ENCODE measurements at regions not wholly inside any gene's neighbourhood (a gene's known extent, or its start where the extent isn't known, plus 50 kb on each side); places are given as distances from the start of the nearest gene placed in this dataset.

DNA sequence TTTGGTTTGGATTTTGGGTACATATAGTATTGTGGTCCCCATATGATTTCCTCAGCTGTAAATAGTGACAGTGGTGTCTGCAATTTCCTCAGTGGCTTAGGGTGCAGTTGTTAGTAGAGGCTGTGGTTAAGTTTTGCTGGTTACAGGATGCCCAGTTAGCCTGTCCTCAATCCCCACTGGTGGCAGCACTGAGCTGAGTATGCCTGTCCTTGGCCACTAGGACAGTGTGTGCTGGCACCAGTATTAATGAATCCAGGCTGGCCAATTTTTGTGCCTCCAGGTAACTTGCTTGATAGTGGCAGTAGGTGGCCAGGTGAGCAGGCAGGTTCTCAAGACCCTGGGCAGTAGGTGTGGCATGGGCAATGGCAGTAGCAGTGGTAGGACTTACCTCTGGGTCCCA is 973.1 kb downstream of the TMEM182 start:
- DNase-seq, result no peak

- no peak for DNase-seq
Measured at GRCh38 chr2:103738108-103738507, 976.3 kb downstream of the TMEM182 start.

- DNase-seq, result no peak
Measured at GRCh38 chr2:103738606-103739005, 976.8 kb downstream of the TMEM182 start.

GRCh38 chr2:103739186-103739585 is 977.4 kb downstream of the TMEM182 start:
- DNase-seq, result no peak

DNA sequence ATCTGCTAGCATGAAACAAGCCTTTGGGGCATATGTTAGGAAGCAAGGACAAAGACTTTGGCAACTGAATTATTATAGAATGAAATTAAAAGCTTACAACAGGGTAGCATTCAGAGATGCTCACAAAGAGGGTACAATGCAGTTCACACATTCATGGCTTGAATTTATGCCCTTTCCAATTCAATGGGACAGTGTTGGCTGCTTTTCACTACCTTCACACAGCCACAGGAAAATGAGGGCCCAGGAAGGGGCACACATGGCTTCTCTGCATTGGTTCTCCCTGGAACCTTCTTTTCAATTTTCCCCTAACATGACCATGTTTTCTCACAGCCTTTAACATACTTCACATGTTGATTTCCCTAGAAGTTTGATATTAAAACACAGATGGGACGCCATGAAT is 978.1 kb downstream of the TMEM182 start:
- no peak for DNase-seq

DNA sequence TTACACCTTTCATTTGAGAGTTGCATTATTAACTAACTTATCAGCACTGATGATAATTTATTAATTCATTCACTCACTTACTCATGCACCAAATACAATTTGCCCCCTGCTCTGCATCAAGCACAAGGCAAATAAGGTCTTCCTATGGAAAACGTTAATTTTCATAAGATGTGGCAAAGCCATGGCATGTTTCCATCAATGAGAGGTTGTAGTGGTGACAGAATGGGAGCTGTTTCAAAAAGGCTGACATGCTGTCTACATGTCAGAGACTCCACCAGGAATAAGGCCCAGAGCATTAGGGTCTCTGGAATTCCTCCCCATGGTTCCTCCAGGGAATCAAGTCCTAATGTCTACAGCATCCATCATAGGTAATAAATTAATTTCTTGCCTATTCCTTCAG is 978.8 kb downstream of the TMEM182 start:
- DNase-seq, result no peak

DNA sequence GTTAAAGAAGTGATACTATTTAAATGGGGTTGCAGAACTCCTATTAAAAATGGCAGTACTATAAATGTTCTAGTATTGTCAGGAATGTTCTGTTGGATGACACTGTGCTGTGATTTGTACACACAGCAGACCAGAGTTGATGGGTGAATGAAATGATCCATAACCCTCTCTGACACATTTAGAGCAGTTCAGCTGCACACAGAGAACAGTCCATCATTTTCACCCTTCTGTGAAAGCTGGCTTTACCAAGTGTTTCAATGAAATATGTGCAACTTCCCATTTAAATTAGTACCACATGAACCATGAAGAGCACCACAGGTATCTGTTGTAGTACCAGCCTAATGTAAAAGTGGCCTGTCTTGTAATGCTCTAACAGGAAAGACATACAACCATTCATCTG is 981.4 kb downstream of the TMEM182 start:
- no peak for DNase-seq

DNA sequence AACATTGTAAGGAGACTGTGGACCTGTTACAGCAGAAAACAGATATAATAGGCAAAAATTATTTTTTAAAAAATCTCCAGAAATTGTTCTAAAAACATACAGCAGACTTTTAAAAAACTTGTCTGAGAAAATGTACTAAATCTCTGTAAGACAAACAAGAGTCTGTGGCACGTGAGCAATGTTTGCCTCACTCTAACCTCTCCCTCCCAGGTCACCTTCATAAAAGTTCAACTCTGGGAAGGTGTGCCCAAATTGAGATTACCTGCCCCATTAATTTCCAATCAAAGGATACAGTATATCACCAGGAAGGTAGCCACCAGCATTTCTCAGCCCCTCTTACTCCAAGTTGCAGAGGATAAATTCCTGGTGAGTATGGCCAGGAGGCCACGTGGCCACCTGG is 992.7 kb downstream of the TMEM182 start:
- DNase-seq, result no peak

DNA sequence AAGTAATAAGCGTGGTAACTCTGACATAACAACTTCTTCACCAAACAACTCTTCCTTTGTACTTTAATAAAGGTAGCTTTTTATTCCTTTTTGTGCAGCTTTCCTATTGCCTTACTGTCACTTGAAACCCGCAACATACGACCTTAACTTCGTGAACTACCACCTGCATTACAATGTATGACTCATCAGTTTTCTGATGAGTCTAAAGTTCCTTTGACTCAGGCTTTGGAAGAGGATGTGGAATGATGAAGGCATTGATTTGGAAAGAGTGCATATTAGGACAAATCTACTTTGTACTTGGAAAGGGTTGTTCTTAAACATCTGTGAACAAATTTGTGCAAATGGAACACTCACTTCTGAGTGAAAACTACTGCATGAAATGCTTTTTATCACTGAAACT is 1012.1 kb downstream of the TMEM182 start:
- no peak for DNase-seq

DNA sequence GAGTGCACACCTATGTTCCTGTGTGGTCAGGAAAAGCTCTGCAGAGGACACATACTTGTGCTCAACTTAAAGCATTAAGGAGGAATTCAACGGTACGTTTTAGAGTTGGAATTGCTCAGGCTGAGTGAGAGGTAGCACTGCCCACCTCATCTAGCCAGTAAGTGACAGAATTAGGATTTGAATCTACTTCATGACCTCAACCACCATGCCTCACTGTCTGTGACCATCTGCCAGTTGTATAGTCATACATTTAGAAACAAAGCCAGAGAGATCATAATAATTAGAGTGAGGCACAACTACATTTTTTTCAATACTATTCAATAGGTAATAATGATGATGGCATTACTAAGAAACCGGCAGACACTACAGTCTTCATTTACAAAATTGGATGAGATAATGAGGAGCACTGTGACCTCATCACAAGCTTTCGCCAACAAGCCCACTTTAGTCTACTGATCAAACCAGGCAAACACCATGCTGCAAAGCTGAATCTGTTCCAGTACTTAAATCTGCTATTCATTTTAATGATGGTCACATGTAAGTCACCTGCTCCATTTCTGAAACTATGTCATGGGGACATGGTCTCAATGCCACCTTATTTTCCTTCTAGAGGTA is 1018.4 kb downstream of the TMEM182 start:
- DNase-seq, result no peak

DNA sequence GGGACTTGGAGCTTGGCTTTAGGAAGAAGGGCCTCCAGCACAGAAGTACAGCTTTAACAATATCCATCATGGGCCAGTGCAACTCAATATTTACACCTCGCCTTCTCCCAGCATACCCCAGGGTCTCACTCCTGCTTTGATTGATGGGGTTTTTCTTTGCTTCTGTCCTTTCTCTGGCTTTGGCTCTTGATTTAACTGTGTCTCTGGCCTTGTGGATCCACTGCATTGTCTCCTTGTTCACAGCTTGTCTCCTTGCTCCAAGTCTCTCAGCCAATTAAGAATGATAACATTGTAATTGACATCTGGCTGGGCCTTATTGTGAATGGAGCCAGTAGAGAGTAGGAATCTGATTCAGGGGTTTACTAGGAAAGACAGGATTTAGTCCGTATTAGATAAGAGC is 1019.5 kb downstream of the TMEM182 start:
- DNase-seq, result no peak

DNA sequence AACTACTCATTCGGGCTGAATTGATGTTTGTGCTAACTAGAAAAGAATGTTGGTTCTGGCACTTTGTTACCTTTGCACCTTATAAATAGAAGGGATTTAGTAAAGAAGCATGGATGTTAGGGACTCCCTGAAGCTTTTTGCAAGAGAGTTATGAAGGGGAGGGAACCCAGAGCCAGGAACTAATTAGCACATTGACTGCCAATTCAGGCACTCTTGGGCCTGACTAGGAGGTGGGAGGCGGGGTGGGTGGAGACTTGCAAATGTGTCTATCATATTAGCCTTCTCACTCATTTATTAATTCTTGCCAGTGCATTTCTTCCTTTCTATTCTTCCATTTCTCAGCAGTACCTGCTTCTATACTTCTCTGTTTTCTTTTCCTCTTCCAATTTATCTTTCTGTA is 1022.4 kb downstream of the TMEM182 start:
- no peak for DNase-seq

GRCh38 chr2:103785432-103785831 is 1023.6 kb downstream of the TMEM182 start:
- DNase-seq, result no peak

GRCh38 chr2:103785956-103786355 is 1024.1 kb downstream of the TMEM182 start:
- DNase-seq, result no peak

DNA sequence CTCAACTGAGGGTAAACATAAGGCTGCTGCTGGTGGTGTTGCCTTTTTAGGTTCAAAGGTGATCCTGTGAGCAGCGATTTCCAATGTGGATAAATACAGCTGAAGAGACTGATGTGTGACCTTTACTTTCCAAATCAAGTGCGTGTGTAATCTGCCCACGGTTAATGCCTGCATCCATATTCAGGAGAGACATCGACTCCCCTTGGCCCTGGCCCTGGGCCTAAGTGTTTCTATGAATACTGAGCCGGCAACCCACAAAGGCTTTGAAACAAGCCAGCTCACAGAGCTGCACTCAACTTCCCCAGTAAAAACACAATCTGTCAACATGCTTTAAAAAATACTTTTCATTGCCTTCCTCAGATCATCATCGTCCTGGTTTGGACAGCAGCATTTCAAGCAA is 1026.6 kb downstream of the TMEM182 start:
- DNase-seq, result no peak

DNA sequence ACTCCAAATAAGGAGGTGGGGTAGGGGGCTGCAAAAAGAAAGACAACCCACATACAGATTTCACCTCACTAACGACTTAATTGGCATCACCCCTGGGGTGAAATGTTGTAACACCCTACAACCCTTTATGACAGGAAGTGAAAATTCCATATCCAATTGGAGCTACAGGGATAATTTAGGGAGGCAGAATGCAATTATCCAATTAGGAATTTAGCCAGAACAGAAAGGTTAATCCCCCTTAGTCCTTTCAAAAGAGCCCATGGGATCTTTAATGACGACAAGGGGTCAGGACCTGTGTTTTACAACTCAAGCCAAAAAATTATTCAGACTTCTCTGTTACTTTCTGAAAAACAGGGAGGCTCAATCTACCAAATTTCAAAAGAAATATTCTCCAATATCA is 1027.1 kb downstream of the TMEM182 start:
- DNase-seq, result no peak

GRCh38 chr2:103789381-103790095 is 1027.7 kb downstream of the TMEM182 start:
- no peak for DNase-seq

DNA sequence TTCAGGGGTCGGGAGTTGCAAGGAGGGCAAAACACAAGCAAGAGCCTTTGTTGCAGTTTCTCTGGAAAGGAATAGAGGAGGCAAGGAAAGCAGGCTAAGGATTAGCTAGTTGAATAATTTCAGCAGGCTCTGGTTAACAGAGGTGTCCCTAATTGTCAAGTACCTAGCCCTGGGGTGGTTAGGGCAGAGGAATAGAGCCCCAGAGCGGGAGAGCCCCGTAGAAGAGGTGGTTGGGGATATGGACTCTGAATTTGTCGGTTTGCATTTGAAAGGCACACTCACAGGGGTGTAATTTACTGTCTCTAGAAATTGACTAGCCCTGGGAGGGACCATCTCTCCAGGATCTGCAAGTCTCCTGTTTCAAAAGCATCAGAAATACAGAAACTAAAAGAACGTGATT is 1030.2 kb downstream of the TMEM182 start:
- no peak for DNase-seq

- DNase-seq, result no peak
Measured at GRCh38 chr2:103798291-103798690, 1036.5 kb downstream of the TMEM182 start.

DNA sequence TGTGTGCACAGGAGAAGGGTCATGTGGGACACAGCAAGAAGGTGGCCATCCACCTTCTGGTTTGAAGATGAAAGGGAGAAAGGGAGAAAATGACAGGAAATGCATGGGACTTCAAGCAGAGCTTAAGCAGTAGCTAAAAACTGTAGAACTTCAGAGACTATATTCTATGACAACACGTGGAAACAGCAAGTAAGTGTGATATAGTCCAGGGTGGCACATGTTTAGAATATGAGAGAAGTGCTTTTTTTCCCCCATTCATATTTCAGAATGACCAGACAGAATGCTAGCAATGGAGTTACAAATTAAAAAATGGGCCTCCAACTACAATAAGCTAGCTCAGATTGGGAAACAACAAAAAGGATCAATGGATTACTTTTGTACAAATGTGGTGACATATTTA is 1042.2 kb downstream of the TMEM182 start:
- no peak for DNase-seq

DNA sequence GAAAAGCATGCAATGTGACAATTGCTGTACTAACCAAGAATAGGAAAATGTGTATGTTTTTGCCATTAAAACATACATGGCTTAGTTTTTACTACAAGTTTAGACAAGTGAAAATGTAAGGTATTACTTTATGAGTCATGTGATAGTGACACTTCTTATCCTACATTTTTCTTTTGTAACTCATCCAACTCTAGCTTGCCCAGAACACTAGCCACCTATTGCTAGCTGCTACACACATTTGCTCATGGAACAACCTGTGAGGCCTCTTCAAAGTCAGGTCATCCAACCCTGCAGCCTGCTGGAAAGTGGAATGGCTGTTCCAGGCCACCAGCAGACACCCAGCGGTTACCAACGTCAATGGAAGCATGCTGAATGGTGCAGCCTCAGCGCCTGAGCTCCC is 1043.9 kb downstream of the TMEM182 start:
- DNase-seq, result no peak

DNA sequence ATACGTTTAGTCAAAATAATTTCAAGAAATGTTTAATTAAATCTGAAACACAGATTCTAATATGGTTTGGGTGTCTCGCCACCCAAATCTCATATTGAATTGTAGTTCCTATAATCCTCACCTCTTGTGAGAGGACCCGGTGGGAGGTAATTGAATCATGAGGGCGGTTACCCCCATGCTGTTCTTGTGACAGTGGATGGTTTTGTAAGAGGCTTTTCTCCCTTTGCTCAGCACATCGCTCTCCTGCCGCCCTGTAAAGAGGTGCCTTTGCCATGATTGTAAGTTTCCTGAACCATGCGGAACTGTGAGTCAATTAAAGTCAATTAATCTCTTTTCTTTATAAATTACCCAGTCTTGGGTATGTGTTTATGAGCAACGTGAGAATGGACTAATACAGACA is 1045.1 kb upstream of the POU3F3 start:
- DNase-seq, result no peak

DNA sequence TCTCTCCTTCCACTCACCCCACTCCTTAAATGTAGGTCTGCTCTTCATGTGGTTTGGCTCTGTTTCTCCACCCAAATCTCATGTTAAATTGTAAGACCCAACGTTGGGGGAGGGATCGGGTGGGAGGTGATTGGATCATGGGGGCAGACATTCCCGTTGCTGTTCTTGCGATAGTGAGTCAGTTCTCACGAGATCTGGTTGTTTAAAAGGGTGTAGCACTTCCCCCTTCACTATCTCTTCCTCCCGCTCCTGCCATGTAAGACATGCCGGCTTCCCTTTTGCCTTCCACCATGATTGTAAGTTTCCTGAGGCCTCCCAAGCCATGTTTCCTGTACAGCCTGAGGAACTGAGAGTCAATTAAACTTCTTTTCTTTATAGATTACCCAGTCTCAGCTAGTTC is 1044.5 kb upstream of the POU3F3 start:
- DNase-seq, result no peak

DNA sequence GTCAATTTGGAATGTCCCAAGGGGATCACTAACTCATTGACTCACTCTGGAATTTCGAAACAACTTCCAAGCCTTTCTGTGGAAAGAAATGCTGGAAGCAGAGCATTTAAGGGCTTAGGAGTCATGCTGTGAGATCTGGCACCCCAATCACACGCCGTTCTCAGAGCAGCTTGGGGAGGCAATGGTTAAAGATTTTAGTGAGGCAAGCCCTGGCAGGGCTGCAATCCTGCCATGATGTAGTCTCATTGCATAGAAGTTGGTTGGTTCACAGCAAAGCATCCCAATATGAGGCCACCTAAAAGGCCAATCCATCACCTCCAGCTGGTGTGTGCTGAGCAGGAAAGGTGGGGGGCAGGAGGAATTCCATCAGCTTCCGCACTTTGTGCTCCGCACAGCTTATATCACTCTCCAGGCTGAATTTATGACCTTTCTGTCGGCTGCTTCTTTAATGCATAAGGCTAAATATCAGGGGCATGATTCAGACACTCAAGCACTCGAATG is 1043.9 kb upstream of the POU3F3 start:
- DNase-seq, result no peak

DNA sequence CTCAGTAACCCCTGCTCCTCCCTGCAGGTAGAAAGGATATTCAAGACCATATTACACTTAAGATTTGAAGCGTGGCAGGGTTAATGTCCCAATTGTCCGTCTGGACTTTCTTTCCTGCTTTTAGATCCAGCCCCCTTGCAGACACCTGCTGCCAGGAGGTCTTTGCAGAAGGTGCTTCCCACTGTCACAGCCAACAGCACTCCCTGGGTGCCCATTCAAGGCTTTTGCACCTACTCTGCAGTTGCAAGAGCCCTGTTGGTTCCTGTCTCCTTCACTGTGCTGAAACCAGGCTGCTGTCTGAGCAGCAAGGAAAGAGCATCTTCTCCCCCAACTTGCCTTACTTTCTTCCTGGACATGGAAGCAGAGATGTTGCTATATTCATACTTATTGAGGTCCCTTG is 1043.0 kb upstream of the POU3F3 start:
- no peak for DNase-seq

Measured in inflammatory macrophage (primary cell).